HG03095 (cell line): ENCODE measurements at regions not wholly inside any gene's neighbourhood (a gene's known extent, or its start where the extent isn't known, plus 50 kb on each side); places are given as distances from the start of the nearest gene placed in this dataset.

Source experiments
- ATAC-seq: cut with Tn5 transposase; IDR thresholded peaks from one replicate; pipeline ENCODE4 v1.9.1; 2021; ENCODE audit warnings: moderate library complexity; ENCODE audit not compliant: unreplicated experiment

GRCh38 chr6:8219352-8219943 lies 117.1 kb upstream of the EEF1E1 start:
- peak; percentile 87 for ATAC-seq

- no peak for ATAC-seq
Observed at GRCh38 chr6:8218861-8219260, 116.5 kb upstream of the EEF1E1 start.

- no peak for ATAC-seq
Observed at GRCh38 chr6:8215631-8216030, 113.3 kb upstream of the EEF1E1 start.

- no peak for ATAC-seq
Observed at GRCh38 chr6:8213995-8214394, 111.6 kb upstream of the EEF1E1 start.

- no peak for ATAC-seq
Observed at GRCh38 chr6:8212720-8213434, 110.5 kb upstream of the EEF1E1 start.

- ATAC-seq: no peak
Observed at GRCh38 chr6:8207869-8208191, 105.5 kb upstream of the EEF1E1 start.

- no peak for ATAC-seq
Observed at GRCh38 chr6:8207191-8207868, 105.0 kb upstream of the EEF1E1 start.

- no peak for ATAC-seq
Observed at GRCh38 chr6:8203337-8203736, 101.0 kb upstream of the EEF1E1 start.

- no peak for ATAC-seq
Observed at GRCh38 chr6:8201679-8202078, 99.3 kb upstream of the EEF1E1 start.

GRCh38 chr6:8200255-8200654 lies 97.9 kb upstream of the EEF1E1 start:
- ATAC-seq: no peak

- ATAC-seq: no peak
Observed at GRCh38 chr6:8195714-8196102, 93.4 kb upstream of the EEF1E1 start.

GRCh38 chr6:8195040-8195713 lies 92.8 kb upstream of the EEF1E1 start:
- ATAC-seq: no peak

- ATAC-seq: no peak
Observed at GRCh38 chr6:8194490-8194889, 92.1 kb upstream of the EEF1E1 start.

- ATAC-seq: no peak
Observed at GRCh38 chr6:8193541-8193940, 91.2 kb upstream of the EEF1E1 start.

- no peak for ATAC-seq
Observed at GRCh38 chr6:8192597-8192996, 90.2 kb upstream of the EEF1E1 start.

- no peak for ATAC-seq
Observed at GRCh38 chr6:8192067-8192466, 89.7 kb upstream of the EEF1E1 start.

GRCh38 chr6:8191629-8192028 lies 89.3 kb upstream of the EEF1E1 start:
- no peak for ATAC-seq

- ATAC-seq: no peak
Observed at GRCh38 chr6:8187209-8187608, 84.9 kb upstream of the EEF1E1 start.

- no peak for ATAC-seq
Observed at GRCh38 chr6:8182902-8183665, 80.7 kb upstream of the EEF1E1 start.

- ATAC-seq: no peak
Observed at GRCh38 chr6:8181951-8182845, 79.8 kb upstream of the EEF1E1 start.
